HepG2 (cell line): ENCODE measurements at regions not wholly inside any gene's neighbourhood (a gene's known extent, or its start where the extent isn't known, plus 50 kb on each side); places are given as distances from the start of the nearest gene placed in this dataset.

Experiments
- ARID5B ChIP-seq: IDR thresholded peaks from 2 replicates; pipeline ENCODE4 v1.4.0; 2020; ENCODE audit warnings: mild to moderate bottlenecking, missing genetic modification reagents
- BRCA1 ChIP-seq: sonication (generic); formaldehyde crosslinking; IDR thresholded peaks from 2 replicates; pipeline ENCODE4 v1.4.0; 2020; ENCODE audit warnings: missing genetic modification reagents
- EEA1 ChIP-seq: sonication (generic); formaldehyde crosslinking; IDR thresholded peaks from 2 replicates; pipeline ENCODE4 v1.5.1; 2020; ENCODE audit warnings: mild to moderate bottlenecking, missing genetic modification reagents, borderline replicate concordance
- FIP1L1 ChIP-seq: fragments of 200-400 bp; formaldehyde crosslinking; IDR thresholded peaks from 2 replicates; pipeline ENCODE4 v1.6.1; 2018; ENCODE audit warnings: low read depth, mild to moderate bottlenecking, low read length, moderate library complexity, borderline replicate concordance; ENCODE audit not compliant: insufficient read depth
- HNF4A ChIP-seq: sonication (generic); formaldehyde crosslinking; IDR thresholded peaks from 2 replicates; pipeline ENCODE4 v1.4.0; 2020; ENCODE audit warnings: missing genetic modification reagents
- ISX ChIP-seq: sonication (generic); formaldehyde crosslinking; conservative IDR thresholded peaks from 2 replicates; pipeline ENCODE4 v1.5.0; 2020; ENCODE audit warnings: missing genetic modification reagents
- KDM1A ChIP-seq: IDR thresholded peaks from 2 replicates; pipeline ENCODE4 v1.6.1; 2016; ENCODE audit warnings: missing compliant biosample characterization
- MED1 ChIP-seq: sonication (generic); formaldehyde crosslinking; IDR thresholded peaks from 2 replicates; pipeline ENCODE4 v1.4.0; 2020; ENCODE audit warnings: missing genetic modification reagents
- NR1H2 ChIP-seq: sonication (generic); formaldehyde crosslinking; IDR thresholded peaks from 2 replicates; pipeline ENCODE4 v1.8.1; 2022; ENCODE audit warnings: low read depth, missing genetic modification reagents, borderline replicate concordance
- NR2F2 ChIP-seq: IDR thresholded peaks from 2 replicates; pipeline ENCODE4 v1.6.1; 2012; ENCODE audit warnings: low read depth, inconsistent platforms, borderline replicate concordance
- PRDM10 ChIP-seq: sonication (generic); formaldehyde crosslinking; IDR thresholded peaks from 2 replicates; pipeline ENCODE4 v1.4.0; 2020; ENCODE audit warnings: low read depth, missing genetic modification reagents
- RARG ChIP-seq: sonication (generic); formaldehyde crosslinking; IDR thresholded peaks from 2 replicates; pipeline ENCODE4 v1.4.0; 2020; ENCODE audit warnings: low read depth, mild to moderate bottlenecking, missing genetic modification reagents
- TERF1 ChIP-seq: sonication (generic); formaldehyde crosslinking; IDR thresholded peaks from 2 replicates; pipeline ENCODE4 v1.8.0; 2022; ENCODE audit warnings: mild to moderate bottlenecking, missing genetic modification reagents, moderate library complexity
- TFAP4 ChIP-seq: sonication (generic); IDR thresholded peaks from 2 replicates; pipeline ENCODE4 v1.6.1; 2016; ENCODE audit warnings: low read depth, borderline replicate concordance
- ZBTB10 ChIP-seq: sonication (generic); formaldehyde crosslinking; IDR thresholded peaks from 2 replicates; pipeline ENCODE4 v1.4.0; 2020; ENCODE audit warnings: missing genetic modification reagents, borderline replicate concordance
- ZBTB7B ChIP-seq: sonication (generic); formaldehyde crosslinking; IDR thresholded peaks from 2 replicates; pipeline ENCODE4 v1.4.0; 2020; ENCODE audit warnings: missing genetic modification reagents
- ZNF224 ChIP-seq: sonication (generic); formaldehyde crosslinking; IDR thresholded peaks from 2 replicates; pipeline ENCODE4 v1.5.0; 2020; ENCODE audit warnings: mild to moderate bottlenecking, missing genetic modification reagents

- TF ChIP-seq ZBTB7B (no peak), PRDM10 (CRISPR knock-in tag) (no peak), ISX (CRISPR knock-in tag) (no peak), RARG (no peak), KDM1A (CRISPR knock-in tag) (peak; percentile 91), ZNF224 (no peak), NR2F2 (peak; percentile 50; the same call in 1 of the 2 replicates), FIP1L1 (no peak), BRCA1 (CRISPR knock-in tag) (no peak), NR1H2 (CRISPR knock-in tag) (no peak), TFAP4 (peak; percentile 24; the same call in 1 of the 2 replicates), TERF1 (no peak), MED1 (CRISPR knock-in tag) (0 out of 2 replicates have a peak, but pooled peaks have one; percentile 27), ZBTB10 (CRISPR knock-in tag) (no peak), ARID5B (CRISPR knock-in tag) (no peak), EEA1 (CRISPR knock-in tag) (no peak), HNF4A (CRISPR knock-in tag) (no peak; the same call in 1 of the 2 replicates)
These were observed 68.3 kb downstream of the CEBPB start (continued) for GRCh38 chr20:50258790-50259483.
